DMS153 treated with DMSO at 0.1 percent for 48 hours (cell line): ENCODE measurements at regions not wholly inside any gene's neighbourhood (a gene's known extent, or its start where the extent isn't known, plus 50 kb on each side); places are given as distances from the start of the nearest gene placed in this dataset.

ENCODE experiments used
- DNase-seq: peaks from one replicate; lab custom pipeline; 2025; ENCODE audit not compliant: unreplicated experiment; lab: John Stamatoyannopoulos, UW

DNA sequence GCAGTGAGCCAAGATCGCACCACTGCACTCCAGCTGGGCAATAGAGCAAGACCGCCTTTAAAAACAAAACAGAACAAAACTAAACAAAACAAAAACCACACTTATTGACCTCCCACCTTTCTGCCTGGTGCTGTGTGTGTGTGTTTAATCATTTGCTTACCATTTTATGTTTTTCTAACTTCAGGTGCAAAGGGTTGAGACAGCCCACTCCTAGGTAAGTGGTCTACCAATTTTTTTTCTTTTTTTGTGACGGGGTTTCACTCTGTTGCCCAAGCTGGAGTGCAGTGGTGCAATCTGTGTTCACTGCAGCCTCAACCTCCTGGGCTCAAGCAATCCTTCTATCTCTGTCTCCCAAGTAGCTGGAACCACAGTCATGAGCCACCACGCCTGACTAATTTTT lies 65.8 kb downstream of the SALL1 start:
- no peak for DNase-seq

DNA sequence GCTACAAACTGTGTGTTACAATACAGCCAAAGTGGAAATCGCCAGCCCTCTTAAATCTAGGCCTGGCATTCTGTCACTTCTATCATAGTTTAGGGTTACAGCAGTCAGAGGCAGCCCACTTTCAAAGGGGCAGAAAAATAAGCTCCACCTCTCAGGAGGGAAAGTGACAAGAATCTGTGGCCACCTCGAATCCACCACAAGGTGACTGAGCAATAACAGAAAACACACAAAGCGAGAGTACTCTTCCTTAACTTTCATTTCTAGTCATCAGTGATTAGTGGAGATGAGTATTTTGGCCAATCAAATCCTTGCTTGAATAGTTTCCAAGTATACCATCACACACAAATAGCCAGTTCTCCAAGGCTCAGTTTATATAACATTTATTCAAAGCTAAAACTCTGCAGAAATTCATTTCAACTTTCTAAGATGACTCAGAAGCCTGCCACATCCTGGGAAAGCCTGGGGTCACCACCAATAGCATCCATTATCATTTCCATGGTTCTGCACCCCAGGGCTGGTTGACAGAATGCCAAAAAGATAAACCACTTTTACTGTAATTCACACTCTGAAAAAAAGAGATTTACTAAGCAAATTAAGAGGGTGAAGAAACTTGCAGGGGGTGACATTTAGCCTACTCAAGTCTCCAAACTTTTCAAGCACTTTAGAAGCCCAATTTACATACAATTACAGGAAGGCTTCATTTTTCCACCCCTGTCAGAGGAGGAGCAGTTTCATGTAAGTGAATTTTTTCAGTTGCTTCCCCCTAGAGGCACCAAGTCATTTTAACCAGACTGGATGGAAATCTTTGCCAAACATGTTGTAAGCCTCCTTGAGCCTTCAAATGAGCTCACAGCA lies 66.8 kb downstream of the SALL1 start:
- DNase-seq, result no peak

DNA sequence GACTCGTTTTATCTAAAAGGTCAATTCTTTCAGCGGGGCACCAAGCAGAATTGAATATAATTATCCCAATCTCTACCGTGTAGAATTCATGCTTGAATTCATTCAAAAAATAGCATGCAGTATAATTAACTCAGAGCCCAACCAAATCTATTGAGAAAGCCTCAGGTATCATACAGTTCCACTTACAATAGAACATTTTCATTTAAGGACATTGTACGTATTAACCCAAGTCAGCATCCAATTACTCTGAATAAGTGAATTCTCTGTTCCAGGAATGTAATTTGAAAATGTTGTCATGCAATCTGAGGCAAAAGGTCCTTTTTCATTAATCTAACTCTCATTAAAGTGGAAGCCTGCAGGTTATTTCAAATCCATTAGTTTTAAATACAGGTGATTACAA lies 78.5 kb downstream of the SALL1 start:
- no peak for DNase-seq

DNA sequence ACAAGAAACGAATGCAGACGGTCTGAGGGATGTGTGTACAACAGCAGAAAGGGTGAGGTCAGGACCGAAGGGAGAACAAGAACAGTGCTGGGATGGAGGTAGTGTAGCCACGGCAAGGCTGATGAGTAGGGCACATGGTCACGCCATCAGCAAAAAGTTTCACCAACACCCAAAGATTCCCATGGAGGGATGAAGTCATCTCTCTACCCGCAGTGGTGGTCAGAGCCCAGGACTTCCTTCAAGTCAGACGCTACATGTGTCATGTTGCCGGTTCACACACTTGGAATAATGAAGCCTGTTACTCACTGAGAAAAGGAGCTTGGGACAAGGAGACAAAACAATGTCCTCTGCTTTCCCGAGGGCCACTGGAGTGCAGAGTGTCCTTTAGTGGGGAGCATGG lies 79.7 kb downstream of the SALL1 start:
- DNase-seq, result no peak

DNA sequence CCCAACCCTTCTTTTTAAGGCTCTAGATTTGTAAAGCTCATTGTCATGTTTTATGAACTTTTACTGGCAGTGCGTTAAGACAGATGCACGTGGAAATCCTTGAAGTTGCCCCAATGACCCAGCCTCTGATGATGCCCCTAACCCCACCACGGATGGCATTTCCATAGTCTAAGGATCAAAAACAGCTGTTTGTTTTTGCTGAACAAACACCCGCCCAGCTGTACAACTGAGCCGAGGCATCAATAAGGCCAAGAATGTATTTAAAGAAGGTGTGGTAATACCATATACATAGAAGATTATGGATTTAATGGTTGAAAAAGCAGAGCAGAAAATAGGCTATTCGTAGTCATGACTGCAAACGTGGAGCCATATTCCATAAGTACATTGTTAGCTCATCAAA lies 83.7 kb downstream of the SALL1 start:
- no peak for DNase-seq

DNA sequence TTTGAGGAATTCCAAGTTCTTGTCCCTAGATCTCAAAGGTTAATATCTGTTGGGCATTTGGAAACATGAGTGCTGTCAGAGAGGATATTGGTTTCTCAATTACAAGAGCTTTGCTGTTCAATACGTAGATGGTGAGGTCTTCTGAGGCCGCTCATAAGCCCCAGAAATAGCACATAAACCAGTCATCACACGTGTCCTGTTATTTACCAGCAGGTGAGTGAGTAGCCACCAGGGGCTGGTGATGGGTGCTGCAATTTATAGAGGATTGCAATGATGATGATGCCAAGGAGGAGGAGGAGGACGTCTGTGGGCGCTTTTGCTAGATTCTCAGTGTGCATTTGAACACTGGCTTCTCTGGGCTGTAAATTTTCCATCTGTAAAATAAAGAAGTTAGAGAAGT lies 89.0 kb downstream of the SALL1 start:
- no peak for DNase-seq

DNA sequence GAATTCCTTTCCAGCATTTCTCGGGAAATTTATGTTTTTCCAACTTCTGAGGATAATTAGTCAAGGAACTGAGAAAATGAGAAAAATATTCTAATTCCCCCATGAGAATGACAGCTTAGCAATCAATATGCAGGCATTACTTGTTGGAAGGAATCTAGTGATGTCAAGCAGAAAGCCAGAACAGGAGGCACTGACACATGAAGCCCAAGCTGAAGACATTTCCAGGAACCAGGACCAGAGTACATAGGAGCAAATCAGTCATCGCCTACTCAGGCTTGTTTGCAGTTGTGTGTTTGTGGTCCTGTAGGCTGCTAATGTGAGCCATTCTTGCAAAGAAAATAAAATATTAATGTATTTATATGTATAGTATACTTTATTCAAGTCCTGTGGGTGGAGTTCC lies 89.7 kb downstream of the SALL1 start:
- no peak for DNase-seq

DNA sequence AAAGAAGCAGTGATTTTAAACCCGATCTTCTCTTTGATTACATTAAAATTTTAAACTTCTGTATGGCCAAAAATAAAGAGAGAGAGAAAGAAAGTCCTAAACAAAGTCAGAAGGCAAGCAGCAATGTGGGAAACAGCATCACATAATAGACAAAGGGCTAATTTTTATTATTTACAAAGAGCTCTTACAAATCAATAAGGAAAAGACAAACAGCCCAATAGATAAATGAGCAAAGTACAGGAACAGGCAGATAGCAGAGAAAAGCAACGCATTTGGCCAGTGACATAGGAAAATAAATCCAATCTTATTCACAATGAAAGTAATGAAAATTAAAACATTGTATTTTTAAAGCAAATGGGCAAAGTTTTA lies 93.1 kb downstream of the SALL1 start:
- DNase-seq, result no peak

DNA sequence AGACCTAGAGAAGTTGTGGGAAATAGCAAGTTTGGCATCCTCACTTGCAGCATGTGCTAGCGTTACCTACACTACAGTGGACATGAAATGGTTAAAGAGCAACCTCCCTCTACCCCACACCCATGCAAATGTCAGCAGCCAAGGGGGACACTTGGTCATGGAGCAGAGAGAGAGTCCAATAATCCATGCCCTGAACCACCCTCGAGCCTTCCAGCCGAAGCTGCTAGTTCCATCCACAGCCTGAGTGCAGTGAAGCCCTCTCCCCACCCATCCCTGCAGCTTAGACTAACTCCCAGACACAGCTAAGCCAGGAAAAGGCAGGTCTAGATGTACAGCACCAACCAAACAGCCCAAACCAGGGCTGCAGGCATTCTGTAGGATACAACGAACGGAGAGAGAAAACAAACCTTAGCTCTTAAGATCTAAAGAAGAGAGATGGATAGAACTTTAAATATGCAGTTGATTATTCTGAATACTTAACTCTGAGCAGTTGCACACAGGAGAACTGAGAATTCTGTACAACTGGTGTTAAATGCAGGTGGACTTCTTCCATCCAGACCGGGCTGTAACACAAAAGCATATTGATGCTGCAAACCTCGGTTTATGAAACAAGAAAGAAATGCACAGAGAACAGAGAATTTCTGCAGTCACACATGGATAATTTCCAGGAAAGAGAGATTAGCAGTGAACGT lies 93.8 kb downstream of the SALL1 start:
- no peak for DNase-seq

DNA sequence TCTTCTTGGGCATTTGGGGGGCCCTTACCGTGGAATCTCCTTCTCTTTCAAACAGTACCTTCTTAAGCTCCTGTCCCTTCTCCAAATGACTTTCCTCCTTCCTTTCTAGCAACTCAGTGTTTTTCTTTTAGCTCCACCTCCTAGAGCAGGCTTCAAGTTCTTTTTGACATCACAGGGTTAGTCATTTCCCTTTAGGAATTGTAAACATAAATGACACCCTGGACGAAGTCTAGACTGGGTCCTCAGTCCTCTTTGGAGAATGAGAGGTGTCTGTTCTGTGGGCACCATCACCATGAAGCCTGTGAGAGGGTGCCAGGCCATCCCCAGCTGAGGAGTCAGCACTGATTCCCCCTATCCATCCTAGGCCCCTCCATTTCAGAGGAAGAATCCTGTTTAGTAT lies 94.7 kb downstream of the SALL1 start:
- DNase-seq, result no peak

DNA sequence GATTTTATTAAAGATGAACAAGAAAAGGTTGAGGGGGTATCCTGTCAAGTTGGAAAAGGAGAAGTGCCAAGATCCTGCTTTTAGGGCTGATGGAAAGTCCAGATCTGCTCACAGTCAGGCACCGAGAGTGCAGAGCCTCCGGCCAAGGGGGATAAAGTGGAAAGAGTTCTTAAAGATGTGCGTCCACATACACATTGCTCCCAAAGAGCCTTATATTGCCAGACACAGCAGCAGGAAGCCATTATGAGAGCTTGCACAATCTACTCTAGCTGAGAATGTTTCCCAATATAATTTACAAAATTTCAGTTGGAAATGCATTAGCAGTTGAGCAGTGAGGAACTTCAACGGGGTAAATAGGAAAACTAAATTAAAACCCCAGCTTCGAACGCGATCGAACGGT lies 95.6 kb downstream of the SALL1 start:
- DNase-seq, result no peak

DNA sequence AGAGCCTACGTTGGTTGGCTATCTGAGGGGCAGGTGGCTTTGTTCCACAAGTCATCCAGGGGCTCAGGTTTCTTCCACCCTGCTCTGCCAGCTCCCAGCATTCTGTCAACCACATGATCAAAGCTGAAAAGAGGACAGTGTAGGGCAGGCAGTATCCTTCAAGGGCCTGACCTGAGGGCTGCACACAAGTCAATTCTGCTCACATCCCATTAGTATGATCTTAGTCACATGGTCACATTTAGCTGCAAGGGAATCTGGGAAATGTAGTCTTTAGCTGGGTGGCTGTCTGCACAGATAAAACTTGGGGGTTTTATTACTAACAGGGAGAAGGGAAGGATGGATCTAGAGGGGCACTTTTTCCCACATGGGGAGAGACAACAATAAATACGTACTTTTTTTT lies 97.3 kb downstream of the SALL1 start:
- no peak for DNase-seq

DNA sequence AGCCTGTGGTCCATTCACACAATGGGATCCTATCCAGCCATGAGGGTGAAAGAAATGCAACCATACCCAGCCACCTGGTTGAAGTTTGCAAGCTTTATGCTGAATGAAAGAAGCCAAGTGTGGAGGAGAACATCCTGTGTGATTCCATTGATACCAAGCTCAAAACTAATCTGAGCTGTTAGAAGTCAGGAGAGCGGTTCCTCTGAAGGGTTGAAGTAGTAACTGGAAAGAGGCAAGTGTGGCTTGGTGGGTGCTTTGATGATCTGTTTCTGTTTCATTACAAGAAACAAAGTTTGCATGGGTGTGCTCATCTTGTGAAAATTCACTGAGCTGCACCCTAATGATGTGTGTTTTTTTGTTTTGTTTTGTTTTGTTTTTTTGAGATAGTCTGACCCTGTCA lies 99.4 kb downstream of the SALL1 start:
- DNase-seq, result no peak

DNA sequence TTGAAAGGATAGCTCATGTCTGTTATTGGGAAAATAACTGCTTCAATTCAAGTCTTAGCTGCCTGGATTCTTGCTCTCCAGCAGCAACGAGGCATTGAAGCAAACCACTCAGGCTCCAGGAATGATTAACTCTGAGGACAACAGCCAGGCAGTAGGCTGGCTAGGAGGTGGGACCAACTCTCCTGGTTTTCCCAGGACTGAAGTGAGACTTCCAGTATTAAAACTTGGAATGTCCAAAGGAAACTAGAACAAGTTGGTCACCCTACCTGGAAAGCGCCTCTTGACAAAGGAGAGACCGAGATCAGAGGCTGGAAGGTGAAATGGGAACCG lies 100.7 kb downstream of the SALL1 start:
- DNase-seq, result no peak

DNA sequence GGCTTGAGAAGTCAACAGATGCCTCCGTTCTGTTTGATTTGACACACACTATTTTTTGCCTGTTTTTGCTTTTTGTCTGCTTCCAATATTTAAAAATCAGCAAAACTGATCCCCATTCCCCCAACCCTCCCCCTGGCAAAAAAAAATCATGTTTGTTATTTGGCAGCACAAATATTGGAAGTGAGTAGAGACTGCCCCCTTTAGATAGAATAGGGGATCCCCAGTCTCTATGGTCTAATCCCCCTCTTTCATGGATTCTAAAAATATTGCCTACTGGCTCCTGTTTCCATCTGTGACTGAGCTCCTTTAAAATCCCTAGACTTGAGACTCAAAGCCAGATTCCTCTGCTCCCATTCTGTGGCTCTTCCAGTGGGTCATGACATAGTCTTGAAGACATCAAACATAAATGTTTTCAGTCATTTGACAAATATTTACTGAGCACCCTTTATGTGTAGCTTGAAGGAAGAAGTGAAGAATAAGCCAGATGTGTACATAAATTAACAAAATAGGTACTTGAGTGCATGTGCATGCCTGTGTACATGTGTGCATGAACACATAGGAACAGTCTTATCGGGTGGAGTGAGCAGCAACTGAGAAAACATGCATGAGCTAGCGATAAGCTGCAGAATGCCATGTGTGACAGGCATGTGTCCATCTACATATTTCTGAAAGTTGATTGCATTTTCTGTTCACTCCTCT lies 101.2 kb downstream of the SALL1 start:
- DNase-seq, result no peak

DNA sequence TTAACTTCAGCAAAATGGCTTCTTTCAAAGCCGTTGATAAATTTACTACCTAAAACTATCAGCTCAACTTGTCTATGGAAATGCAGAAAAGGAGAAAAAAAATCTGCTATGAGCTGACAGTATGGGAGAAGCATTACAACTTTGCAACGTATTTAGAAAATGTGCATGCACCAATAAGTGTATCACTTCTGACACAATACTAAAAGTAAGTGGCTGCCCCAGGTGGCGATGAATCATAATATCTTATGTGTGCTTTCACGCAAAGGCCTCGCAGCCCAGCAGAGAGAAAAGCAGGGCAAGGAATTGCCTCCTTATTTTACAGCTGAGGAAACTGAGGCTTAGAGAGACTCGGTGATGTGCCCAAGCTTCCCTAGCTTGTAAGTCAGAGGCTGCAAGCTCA lies 101.8 kb downstream of the SALL1 start:
- no peak for DNase-seq

DNA sequence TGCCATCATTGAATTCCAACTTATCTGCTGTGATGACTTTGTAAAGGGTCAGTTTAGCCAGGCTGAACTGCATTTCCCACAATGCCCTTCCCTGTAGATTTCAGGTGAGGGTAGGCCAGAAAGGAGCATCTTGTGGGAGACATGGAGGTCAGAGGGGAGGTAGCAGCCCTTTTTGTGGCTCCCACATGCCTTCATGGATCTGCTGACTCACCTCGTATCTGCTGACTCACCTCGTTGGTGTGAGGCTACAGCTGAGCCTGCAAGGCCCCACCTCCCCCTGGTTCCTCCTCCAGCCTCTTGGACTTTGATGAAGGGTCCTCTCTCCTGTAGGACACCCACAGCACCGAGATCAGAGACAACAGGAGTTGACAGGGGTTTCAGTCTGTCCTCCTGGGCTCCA lies 102.5 kb downstream of the SALL1 start:
- no peak for DNase-seq

DNA sequence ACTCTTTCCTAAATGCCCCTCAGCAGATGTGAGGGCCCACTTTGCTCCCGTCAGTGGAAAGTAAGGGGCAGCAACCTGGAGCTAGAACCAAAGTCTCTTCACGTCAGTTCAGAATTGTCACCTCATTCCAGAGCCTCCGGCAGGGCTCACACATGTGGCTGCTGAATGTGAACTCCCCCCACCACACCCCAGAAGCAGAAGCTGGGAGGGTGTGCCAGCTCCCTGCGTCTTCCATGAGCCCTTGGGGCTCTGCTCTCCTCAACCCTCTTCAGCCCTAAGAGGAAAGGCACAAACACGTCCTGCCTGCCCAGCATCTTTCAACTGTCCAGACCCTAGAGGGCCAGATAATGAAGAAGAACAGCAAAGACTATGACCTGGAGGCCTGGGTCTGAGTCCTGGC lies 105.3 kb downstream of the SALL1 start:
- no peak for DNase-seq

DNA sequence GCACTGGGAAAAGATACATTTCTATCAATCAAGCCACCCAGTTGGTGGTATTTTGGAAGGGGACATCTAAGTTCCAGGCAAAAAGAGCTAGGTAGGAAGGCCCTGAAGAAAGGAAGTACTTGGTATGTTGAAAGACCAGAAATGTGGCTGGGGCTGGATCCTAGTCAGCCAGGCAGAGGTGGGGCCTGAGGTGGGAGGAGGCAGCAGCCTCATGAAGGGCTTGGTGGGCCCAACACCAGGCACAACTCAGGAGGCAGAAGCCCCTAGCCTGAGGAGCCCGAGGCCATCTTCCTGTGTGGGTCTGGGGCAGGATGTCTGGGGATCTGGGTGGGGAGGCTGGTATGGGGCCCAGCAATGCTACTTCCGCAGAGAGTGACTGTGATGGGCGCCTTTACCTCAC lies 105.9 kb downstream of the SALL1 start:
- no peak for DNase-seq

DNA sequence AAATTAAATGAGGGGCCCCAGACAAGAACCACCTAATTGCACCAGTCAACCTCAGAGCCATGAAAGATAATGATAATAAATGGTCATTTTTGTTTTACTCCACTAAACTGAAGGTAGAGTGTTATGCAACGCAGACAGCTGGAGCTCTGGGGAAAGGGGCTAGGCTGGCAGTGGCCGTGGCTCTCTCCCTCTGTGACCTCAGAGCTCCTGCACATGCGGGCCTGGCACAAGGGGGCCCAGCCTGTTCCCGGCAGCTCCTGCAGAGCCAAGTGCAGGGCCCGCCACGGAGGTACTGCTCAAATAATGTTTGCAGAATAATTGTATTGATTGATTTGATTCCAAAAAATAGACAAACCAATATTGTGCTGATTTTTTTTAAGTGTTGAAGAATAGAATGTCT lies 109.5 kb downstream of the SALL1 start:
- DNase-seq, result no peak

DNA sequence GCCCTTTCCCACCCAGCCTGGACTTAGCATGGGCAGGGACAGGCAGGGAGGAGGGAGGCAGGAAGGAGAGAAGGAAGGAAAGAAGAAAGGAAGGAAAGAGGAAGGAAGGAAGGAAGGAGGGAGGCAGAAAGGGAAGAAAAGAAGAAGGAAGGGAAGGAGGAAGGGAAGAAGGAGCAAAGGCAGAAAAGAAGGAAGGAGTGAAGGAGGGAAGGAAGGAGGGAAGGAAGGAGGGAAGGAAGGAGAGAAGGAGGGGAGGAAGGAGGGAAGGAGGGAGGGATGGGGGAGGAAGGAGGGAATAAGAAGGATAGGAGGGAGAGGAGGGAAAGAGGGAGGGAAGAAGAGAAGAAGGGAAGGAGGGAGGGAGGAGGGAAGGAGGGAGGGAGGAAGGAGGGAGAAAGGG lies 110.4 kb downstream of the SALL1 start:
- DNase-seq, result no peak

DNA sequence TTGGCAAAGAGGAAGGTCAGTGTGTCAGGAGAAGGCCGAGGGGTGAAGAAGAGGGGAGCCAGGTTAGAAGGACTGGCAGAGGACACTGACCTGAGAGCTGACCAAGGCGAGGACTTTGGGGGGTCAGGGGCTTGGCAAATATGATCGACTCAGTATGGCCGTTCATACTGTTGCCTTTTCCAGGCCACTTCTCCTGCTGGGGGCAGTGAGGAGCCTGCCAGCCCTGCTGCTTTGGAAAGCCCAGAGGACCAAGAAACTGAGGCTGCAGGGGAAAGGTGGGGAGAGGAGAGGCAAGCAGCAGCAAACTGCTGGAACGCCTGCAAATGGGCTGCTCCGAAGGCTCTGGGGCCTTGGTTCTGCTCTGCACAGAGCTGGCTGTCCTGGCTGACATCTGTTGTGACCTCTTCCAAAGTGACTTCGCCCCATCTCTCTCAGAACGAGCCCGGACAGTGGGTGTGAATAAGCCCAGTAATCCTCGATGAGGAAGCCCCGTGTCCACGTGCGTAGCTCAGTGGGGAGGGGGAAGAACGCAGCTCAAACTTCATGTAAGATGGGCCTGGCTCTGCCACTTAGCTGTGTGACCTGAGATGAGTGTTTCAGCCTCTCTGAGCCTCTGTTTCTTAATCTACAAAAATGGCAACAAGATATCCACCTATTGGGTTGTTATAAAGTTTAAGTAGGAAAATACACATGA lies 111.3 kb downstream of the SALL1 start:
- DNase-seq, result no peak
